Testis (tissue), 2 donors: ENCODE measurements at regions not wholly inside any gene's neighbourhood (a gene's known extent, or its start where the extent isn't known, plus 50 kb on each side); places are given as distances from the start of the nearest gene placed in this dataset.

ENCODE experiments used
- CTCF ChIP-seq, 3 experiments: fragments of 450-650 bp in 2 of 3; fragments of 200-600 bp in 1 of 3; sonication (generic) in 1 of 3; IDR thresholded peaks; one replicate each; pipeline ENCODE4 v1.5.1; 2016 to 2019; ENCODE audit warnings: antibody characterized with exemption in 3 of 3, mild to moderate bottlenecking in 2 of 3, moderate library complexity in 1 of 3
- POLR2A ChIP-seq: fragments of 450-650 bp; IDR thresholded peaks from one replicate; pipeline ENCODE4 v1.6.1; 2017; ENCODE audit warnings: antibody characterized with exemption, mild to moderate bottlenecking, moderate library complexity

GRCh38 chr13:108034909-108035410, 180.4 kb downstream of the LIG4 start:
- TF ChIP-seq CTCF (IDR thresholded peaks at IDR 0.05): no peak
- TF ChIP-seq POLR2A: no peak
